CD4-positive, alpha-beta T cell treated with Interferon gamma for 1 hour (primary cell): ENCODE measurements at regions not wholly inside any gene's neighbourhood (a gene's known extent, or its start where the extent isn't known, plus 50 kb on each side); places are given as distances from the start of the nearest gene placed in this dataset.

Experiments used
- DNase-seq: peaks from one replicate; pipeline ENCODE4 v3.0.0-alpha.2; 2020

- no peak for DNase-seq
These were observed 586.3 kb upstream of the LMCD1 start for GRCh38 chr3:7915356-7915755.

DNA sequence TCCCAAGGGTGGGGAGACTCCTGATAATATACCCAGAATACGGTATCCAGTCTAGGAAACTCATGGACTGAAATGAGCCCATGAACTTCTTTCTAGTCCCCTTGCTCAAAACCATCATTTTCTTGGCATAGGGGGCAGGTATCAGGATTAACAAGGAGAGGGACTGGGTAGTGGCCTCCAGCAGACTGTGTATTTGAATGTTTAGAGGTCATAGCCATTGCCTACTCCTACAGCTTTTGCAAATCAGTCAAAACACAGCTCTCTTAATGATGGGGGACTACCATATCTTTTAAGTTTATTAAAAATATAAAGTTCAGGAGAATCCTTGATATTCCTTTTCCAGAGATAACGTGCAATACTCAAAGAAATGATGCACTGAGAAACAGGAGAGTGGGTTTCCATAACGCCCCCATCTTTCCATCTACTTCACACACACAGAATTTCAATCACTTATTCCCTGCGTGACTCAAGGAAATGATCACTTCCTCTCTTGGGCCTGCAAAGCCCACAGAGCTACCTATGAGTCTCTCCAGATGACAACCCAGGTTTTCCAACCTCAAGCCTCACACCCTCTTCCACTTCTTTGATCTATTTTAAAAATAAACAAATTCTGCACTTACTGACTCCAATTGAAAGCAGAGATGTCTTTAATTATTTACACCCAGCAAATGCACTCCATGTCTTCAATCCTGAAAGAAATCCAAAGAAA lies 584.0 kb upstream of the LMCD1 start:
- DNase-seq: no peak

- DNase-seq: no peak
These were observed 581.4 kb upstream of the LMCD1 start for GRCh38 chr3:7920211-7920610.

DNA sequence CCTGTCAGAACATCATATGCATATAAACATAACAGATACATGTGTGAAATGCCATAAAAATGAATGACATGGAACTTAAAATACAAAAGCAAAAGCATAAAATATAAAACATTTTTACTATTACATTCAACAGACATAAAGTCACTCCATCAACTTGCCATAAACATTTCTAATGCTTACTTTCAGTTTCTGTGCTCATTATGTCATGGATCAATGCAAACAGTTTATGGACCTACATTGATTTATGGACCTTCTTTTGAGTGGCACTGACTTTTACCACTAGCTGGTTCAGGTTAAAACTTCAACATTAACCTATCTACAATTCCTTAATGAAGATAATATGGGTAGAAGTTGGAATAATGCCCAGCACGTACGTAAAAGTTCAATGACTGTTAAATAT lies 577.4 kb upstream of the LMCD1 start:
- DNase-seq: no peak

- no peak for DNase-seq
These were observed 574.6 kb upstream of the LMCD1 start for GRCh38 chr3:7927015-7927414.

DNA sequence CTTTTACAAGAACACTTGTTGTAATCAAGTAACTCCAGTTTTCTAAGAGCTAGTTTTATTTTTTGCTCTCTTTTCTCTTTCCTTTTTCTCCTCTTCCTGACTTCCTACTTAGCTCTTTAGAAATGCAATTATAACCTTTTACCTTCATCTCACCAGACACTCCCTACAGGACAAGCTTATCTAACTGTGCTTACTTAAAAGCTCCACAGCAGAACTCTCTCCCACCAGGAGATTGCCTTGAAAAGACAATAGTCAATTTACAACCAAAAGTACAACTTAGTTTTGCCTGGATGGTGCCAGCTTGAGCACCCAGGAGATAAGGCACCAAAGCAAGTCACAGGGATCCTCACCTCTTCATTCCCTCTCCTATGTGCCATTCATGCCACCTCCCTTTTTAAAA lies 573.8 kb upstream of the LMCD1 start:
- no peak for DNase-seq

DNA sequence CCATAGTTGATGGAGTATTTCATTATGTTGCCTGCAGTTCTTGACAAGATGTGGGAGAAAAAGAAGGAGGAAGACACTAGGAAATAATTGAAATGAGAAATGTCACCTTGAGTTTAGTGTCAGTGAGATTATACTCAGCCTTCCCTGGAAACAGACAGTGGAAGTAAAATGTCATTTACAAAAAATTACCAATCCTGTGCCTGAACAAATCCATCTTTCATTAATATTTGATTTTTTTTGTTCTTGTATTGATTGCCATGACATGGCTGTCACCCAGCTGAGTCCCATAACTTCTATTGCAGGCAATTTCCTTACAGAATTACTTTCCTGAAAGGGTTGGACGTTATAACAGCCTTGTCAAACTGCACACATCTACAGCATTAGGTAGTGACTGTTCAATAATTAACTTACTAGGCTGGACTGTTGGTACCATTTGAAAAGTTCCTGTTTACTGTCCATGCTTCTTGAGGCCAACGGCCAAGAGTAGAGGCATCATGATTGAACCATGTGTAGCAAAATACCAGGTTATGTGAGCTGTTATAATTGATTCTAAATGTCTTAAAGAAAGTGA lies 572.2 kb upstream of the LMCD1 start:
- DNase-seq: no peak

- no peak for DNase-seq
These were observed 567.3 kb upstream of the LMCD1 start for GRCh38 chr3:7934362-7934761.

DNA sequence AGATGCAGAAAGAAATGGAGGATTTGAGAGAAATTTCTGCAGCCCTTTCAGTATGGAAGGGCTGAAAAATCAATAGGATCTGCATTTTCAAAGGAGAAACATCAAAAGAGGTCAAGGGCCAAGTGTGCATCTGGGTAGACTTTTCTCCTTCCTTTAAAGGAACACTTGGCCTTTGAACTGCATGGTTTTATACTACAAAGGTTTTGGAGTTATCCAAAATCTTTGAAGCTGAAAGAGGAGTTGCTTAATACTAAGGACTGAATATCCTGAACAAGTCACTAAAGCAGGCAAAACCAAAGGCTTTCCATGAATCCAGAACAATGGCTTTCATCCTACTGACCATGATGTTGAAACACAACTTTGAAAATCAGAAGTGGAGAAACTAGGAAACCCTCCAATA lies 553.7 kb upstream of the LMCD1 start:
- DNase-seq: no peak

GRCh38 chr3:7950890-7951289 lies 550.7 kb upstream of the LMCD1 start:
- no peak for DNase-seq

DNA sequence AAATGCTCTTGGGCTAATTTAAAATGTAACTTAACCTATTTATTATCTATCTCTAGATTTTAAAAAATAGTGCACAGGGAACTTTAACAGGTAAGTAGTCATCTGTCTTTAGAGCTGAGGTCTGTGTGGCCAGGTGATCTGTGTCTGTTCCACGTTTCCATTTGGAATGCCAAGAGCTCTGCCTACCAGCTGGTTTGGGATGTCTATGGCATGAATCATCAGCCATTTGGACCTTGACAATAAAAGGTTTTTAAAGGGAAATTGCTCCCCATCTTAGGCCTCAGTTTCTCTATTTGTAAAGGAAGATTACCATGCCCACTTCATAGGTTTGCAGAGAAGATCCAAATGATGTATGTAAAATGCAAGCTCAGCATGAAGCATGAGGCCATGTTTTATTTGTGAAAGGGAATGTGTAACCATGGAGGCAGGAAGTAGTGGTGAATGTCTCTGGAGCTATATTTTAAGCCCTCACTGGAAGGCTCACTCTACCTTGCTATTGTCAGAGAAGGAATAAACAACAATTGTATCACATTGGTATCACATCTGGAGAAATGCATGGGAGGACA lies 548.1 kb upstream of the LMCD1 start:
- no peak for DNase-seq

DNA sequence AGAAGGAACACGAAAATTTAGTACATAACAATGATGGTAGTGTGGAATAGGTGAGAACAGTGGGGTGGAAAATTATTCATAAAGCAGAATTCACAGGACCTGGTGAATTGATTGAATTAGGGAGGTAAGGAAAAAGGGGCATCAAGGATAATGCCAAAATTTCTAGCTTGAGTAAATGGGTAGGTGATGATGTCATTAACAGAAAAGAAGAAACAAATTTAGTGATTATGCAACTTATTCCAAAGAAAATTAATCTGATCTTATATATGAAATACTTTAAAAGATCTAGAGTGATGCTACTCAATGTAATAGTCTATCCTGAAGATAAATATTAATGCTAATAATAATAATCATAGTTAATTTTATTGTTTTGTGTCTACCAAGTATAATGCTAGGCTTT lies 544.6 kb upstream of the LMCD1 start:
- no peak for DNase-seq

DNA sequence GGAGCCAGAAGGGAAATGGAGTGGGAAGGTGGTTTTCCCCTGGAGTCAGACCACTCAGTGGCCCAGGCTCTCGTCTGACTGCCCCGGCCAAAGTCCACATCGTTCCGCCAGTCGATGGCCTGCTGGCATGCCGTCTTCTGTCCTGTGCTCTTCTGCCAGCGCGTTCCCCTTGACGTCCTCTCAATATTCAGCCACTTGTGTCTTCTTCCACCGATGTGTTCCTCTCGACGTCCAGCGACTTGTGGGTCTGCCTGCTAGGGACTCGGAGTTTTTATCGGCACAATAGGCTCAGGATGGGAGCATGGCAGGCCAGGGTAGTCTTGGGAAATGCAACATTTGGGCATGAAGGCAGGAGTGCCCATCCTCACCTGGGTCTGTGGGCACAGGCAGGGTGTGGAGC lies 542.5 kb upstream of the LMCD1 start:
- no peak for DNase-seq

DNA sequence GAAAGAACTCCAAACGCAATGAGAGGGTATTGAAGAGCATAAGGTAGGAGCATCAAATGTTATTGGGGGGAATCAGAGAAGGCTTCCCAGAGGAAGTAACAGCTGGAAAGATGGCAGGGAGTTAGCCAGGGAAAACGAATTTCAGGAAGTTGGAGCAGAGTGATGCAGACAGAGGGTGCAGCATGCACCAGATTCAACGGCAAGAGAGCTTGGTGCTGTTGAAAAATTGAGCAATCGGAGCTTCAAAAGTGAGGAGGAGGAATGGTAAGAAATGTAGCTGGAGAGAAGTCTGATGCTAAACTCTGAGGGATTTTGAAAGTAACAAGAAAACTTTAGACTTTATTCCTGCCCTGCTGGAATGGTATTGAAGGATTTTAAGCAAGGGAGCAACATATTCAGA lies 541.0 kb upstream of the LMCD1 start:
- DNase-seq: no peak

GRCh38 chr3:7962301-7962700 lies 539.3 kb upstream of the LMCD1 start:
- no peak for DNase-seq

DNA sequence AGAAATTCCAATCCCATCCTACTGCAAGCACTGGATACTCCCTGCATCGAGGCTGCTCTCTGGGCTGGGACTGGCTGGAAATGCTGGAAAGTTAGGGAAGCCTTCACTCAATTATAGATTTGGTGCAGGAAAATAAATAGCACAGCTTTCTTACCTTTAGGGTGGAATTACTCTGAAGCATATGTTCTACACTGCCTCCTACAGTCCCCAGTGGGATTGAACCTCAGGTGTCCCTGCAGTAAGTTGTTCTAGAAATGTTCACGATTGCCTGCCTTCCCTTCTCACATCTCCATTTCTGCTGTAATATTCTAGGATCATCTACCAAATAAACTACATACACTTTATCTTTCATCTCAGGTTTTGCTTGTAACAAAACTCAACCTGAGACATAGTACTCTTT lies 536.7 kb upstream of the LMCD1 start:
- DNase-seq: no peak

DNA sequence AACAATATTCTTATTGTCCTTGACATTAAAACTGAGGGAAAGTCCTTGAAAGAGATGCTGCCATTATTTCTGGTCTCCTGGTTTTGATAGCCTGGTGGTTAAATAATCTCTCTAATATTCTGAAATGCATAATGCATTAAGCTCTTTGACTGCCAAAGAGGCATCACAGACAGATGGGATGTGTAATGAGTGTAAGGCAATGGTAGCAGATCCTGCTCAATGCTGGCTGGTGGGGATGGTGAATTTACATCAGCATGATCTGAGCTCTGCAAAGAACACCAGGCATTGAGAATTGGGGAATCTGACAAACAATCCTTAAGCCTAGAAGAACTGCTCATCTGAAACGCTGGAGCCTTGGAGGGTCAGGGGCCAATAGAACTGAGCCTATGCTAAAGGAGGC lies 528.6 kb upstream of the LMCD1 start:
- DNase-seq: no peak

GRCh38 chr3:7977245-7978086 lies 524.2 kb upstream of the LMCD1 start:
- no peak for DNase-seq

GRCh38 chr3:7978087-7978422 lies 523.6 kb upstream of the LMCD1 start:
- DNase-seq: no peak

GRCh38 chr3:7982126-7982525 lies 519.5 kb upstream of the LMCD1 start:
- DNase-seq: no peak

DNA sequence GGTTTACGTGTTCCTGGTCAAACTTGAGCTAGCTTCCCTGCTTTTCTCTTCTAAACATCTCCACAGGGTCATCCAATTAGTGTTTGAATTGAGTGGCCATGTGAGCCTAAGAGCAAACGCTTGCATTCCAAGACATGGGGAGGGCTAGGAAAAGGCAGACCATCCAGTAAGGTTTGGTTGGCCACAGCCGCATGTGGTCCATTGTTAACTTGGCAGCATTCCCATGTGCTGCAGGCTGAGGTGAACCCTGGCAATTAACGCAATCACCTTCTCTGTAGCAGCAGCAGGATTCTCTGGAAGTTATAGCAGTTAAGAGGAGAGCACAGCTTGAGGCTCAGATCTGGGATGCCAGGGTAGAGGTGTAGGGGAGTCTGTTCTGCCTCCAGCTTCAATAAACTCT lies 502.2 kb upstream of the LMCD1 start:
- no peak for DNase-seq

DNA sequence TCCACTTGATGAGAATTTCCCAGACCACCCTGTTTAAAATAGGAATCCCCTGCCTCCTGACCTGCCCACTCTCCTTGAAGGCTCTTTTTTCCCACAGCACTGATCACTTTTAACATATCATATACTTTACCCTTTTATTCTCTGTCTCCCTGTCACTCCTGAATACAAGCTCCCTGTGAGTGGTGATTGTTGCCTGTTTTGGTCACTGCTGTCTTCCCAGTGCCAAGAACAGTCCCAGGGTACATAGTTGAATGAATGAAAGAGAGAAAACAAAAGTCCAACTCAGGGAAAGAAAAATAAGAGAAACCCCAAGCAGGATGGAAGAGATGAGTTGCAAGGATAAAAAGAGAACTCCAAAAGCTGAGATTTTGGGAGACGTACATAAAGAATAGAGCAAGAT lies 500.3 kb upstream of the LMCD1 start:
- no peak for DNase-seq

GRCh38 chr3:8001712-8002111 lies 499.9 kb upstream of the LMCD1 start:
- DNase-seq: no peak

DNA sequence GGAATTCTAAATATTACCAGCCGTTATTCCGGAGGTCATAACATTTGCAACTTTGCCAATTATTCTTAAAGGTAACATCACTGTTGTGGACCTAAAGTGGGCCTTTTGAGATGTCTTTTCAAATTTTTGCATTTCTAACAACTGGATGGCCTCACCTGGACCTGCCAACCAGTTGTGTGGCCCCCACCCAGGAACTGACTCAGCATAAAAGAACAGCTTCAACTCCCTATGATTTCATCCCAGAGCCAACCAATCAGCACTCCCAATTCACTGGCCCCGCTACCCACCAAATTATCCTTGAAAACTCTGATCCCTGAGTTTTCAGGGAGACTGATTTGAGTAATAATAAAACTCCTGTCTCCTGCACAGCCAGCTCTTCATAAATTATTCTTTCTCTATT lies 489.7 kb upstream of the LMCD1 start:
- DNase-seq: no peak
